GM10266 (cell line): ENCODE measurements at regions not wholly inside any gene's neighbourhood (a gene's known extent, or its start where the extent isn't known, plus 50 kb on each side); places are given as distances from the start of the nearest gene placed in this dataset.

Experiments used
- DNase-seq: peaks from one replicate; pipeline ENCODE4 v3.0.0; 2012; ENCODE audit errors: extremely low spot score
- CTCF ChIP-seq: IDR thresholded peaks from 2 replicates; pipeline ENCODE4 v1.5.1; 2012; ENCODE audit warnings: mild to moderate bottlenecking, low read depth; ENCODE audit not compliant: control insufficient read depth, insufficient read depth; ENCODE audit errors: missing control alignments

GRCh38 chrX:39542316-39542715 lies 555.4 kb downstream of the BCOR start:
- no peak for TF ChIP-seq CTCF

GRCh38 chrX:39550795-39551361 lies 546.9 kb downstream of the BCOR start:
- no peak for TF ChIP-seq CTCF
- no peak for DNase-seq

More at GRCh38 chrX:39542316-39542715, 555.4 kb downstream of the BCOR start:
- DNase-seq = no peak

- TF ChIP-seq CTCF = no peak
- DNase-seq = no peak
Observed at GRCh38 chrX:39551762-39552161, 546.0 kb downstream of the BCOR start.

- no peak for TF ChIP-seq CTCF
- DNase-seq = no peak
Observed at GRCh38 chrX:39555431-39555830, 542.3 kb downstream of the BCOR start.

GRCh38 chrX:39556056-39556455 lies 541.7 kb downstream of the BCOR start:
- TF ChIP-seq CTCF = no peak
- DNase-seq = no peak

- no peak for TF ChIP-seq CTCF
- DNase-seq = no peak
Observed at GRCh38 chrX:39559229-39559628, 538.5 kb downstream of the BCOR start.

- no peak for DNase-seq
- no peak for TF ChIP-seq CTCF
Observed at GRCh38 chrX:39560271-39560670, 537.5 kb downstream of the BCOR start.
